ENCODE measurements at regions not wholly inside any gene's neighbourhood (a gene's known extent, or its start where the extent isn't known, plus 50 kb on each side); places are given as distances from the start of the nearest gene placed in this dataset.
"Not testable (repeated sequence)": the region's sequence is repeated elsewhere in the genome, so short reads cannot be mapped to it uniquely, and the experiment has no call there.

GRCh38 chr11:92168936-92169335 is 55.7 kb upstream of the FAT3 start:
- no peak for DNase-seq

GRCh38 chr11:92167571-92167970 is 57.0 kb upstream of the FAT3 start:
- no peak for DNase-seq

GRCh38 chr11:92166335-92166734 is 58.3 kb upstream of the FAT3 start:
- no peak for DNase-seq

- no peak for DNase-seq
These were observed 60.7 kb upstream of the FAT3 start for GRCh38 chr11:92163879-92164278.

GRCh38 chr11:92162776-92163175 is 61.8 kb upstream of the FAT3 start:
- DNase-seq, result no peak

GRCh38 chr11:92159931-92160330 is 64.7 kb upstream of the FAT3 start:
- no peak for DNase-seq

GRCh38 chr11:92157390-92157789 is 67.2 kb upstream of the FAT3 start:
- not testable (repeated sequence) for DNase-seq

GRCh38 chr11:92154611-92155010 is 70.0 kb upstream of the FAT3 start:
- DNase-seq, result no peak

GRCh38 chr11:92154110-92154509 is 70.5 kb upstream of the FAT3 start:
- DNase-seq, result no peak

- DNase-seq, result no peak
These were observed 71.1 kb upstream of the FAT3 start for GRCh38 chr11:92153542-92153941.

- no peak for DNase-seq
These were observed 72.4 kb upstream of the FAT3 start for GRCh38 chr11:92152245-92152644.

GRCh38 chr11:92149996-92150395 is 74.6 kb upstream of the FAT3 start:
- DNase-seq, result no peak

- no peak for DNase-seq
These were observed 82.9 kb upstream of the FAT3 start for GRCh38 chr11:92141725-92142124.

GRCh38 chr11:92141159-92141558 is 83.5 kb upstream of the FAT3 start:
- peak; percentile 6 for DNase-seq

- no peak for DNase-seq
These were observed 84.6 kb upstream of the FAT3 start for GRCh38 chr11:92140021-92140420.

- no peak for DNase-seq
These were observed 86.3 kb upstream of the FAT3 start for GRCh38 chr11:92138296-92138695.

GRCh38 chr11:92137747-92138146 is 86.9 kb upstream of the FAT3 start:
- DNase-seq, result no peak

GRCh38 chr11:92136797-92137196 is 87.8 kb upstream of the FAT3 start:
- peak; percentile 37 for DNase-seq

- DNase-seq, result no peak
These were observed 93.2 kb upstream of the FAT3 start for GRCh38 chr11:92131289-92131865.

- no peak for DNase-seq
These were observed 94.2 kb upstream of the FAT3 start for GRCh38 chr11:92130421-92130831.

GRCh38 chr11:92129811-92130210 is 94.8 kb upstream of the FAT3 start:
- no peak for DNase-seq

- no peak for DNase-seq
These were observed 96.6 kb upstream of the FAT3 start for GRCh38 chr11:92128026-92128425.

GRCh38 chr11:92125321-92125720 is 99.3 kb upstream of the FAT3 start:
- no peak for DNase-seq

GRCh38 chr11:92123540-92123939 is 101.1 kb upstream of the FAT3 start:
- DNase-seq, result peak; percentile 2

- peak; percentile 35 for DNase-seq
These were observed 102.1 kb upstream of the FAT3 start for GRCh38 chr11:92122561-92122960.

GRCh38 chr11:92111287-92111686 is 113.3 kb upstream of the FAT3 start:
- no peak for DNase-seq

Data from NCI-H146 (cell line).